LNCAP (cell line): ENCODE measurements at regions not wholly inside any gene's neighbourhood (a gene's known extent, or its start where the extent isn't known, plus 50 kb on each side); places are given as distances from the start of the nearest gene placed in this dataset.

ENCODE experiments used
- CTCF ChIP-seq: fragments of 450-650 bp; IDR thresholded peaks from 2 replicates; pipeline ENCODE4 v1.5.1; 2017; ENCODE audit warnings: mild to moderate bottlenecking

DNA sequence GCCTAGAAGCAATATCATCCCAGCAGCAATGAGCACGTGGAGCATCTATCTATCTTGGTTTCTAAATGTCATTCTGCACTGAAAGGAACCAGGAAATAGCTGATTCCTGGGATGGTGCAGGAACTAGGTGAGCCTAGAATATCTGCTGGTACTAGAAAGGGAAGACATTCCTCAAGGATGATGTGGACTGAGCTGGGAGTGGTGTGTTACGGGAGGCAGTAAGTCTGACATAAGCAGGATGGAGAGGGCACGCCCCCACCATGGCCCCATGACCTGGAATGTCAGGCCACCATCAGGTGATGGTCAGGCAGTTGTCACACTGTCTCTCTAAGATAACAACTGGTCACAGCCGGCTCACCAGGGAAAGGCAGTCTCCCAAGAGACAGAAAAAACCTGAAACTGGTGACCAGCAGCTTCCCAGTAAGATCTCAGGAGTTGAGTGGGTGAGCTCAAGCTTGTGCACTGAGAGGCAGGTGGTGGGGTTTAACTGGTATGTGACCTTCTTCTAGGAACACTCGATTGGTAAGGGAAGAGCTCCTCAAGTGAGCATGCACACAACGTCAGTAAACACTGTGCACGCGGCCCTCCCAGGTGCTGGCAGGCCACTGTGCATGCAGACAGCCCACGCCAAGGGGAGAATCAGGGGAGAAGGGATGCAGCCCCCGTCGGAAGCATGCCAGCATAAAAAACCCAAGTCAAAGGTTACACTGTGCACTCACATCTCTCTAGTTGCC is 148.7 kb downstream of the ADSS2 start:
- no peak for TF ChIP-seq CTCF

DNA sequence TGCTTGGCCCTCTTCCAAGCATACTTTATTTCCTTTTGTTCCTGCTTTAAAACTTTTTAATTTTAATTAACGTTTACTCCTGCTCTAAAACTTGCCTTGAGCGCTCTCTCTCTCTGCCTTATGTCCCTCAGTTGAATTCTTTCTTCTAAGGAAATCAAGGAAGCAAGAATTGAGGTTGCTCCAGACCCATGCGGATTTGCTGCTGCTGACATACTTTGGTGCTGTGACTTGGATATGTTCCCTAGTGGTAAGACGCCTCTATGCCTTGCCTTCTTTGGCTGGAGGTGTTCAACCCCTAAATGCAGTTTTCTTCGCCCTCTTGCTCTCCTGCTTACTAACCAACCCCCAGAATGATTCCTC is 148.1 kb downstream of the ADSS2 start:
- no peak for TF ChIP-seq CTCF

- no peak for TF ChIP-seq CTCF
These were observed 147.6 kb downstream of the ADSS2 start for GRCh38 chr1:244304156-244304555.

- no peak for TF ChIP-seq CTCF
These were observed 147.1 kb downstream of the ADSS2 start for GRCh38 chr1:244304656-244305055.

- no peak for TF ChIP-seq CTCF
These were observed 145.8 kb downstream of the ADSS2 start for GRCh38 chr1:244305776-244306341.

GRCh38 chr1:244306544-244306943 is 145.2 kb downstream of the ADSS2 start:
- TF ChIP-seq CTCF = no peak

DNA sequence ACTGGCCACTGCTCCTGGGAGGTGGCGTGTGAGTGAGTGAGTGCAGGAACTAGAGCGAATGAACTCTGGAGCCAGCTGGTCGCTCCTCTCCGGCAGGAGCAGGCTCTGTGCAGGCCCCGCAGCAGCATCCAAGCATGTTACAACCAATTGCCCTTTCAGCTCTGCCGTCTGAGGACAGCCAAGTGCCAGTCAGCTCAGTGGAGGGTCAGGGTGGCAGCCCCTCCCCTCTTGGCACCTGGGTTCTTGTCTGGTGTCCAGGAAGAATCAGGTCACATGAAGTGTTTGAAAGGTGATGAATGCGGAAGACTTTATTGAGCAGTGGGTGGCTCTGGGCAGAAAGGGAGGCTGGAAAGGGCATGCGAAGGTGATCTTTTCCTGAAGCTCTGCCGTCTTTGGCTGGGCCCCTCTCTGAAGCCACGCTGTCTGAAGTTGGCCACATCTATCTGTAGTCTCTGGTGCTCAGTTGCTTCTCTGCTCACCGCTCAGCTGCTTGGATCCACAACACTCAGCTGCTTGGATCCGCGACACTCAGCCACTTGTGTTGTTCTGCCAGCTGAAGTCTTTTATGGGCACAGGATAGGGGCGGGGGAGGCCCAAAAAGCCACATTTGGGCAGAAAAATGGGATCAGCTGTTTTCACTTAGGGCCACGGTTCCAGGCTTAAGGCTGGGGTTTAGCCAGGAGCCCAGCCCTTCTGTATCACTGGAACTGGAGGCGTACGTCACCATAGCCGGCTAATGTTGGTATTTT is 139.8 kb downstream of the ADSS2 start:
- TF ChIP-seq CTCF = no peak
